GM12878 (cell line): ENCODE measurements at regions not wholly inside any gene's neighbourhood (a gene's known extent, or its start where the extent isn't known, plus 50 kb on each side); places are given as distances from the start of the nearest gene placed in this dataset.

Experiments
- ATAC-seq: fragments of 200-7000 bp; cut with Tn5 transposase; 3 replicates; pipeline ENCODE4 v1.9.1; 2020; ENCODE audit warnings: mild to moderate bottlenecking, moderate library complexity
- BruUV-seq: library from RNA; stranded (reverse); fragments of 400-500 nt; replicated peaks from 2 replicates; lab custom pipeline; 2021; lab: Mats Ljungman, UMichigan
- CTCF ChIA-PET: fragments of 300-600 bp; sonication (Branson Sonifier 250); formaldehyde crosslinking; extraction: SDS; loops from one replicate; lab custom pipeline; 2021; ENCODE audit warnings: inconsistent platforms; lab: Yijun Ruan, JAX
- POLR2A ChIA-PET: fragments of 350-600 bp; formaldehyde crosslinking; extraction: SDS; loops from one replicate; lab custom pipeline; 2021; ENCODE audit warnings: inconsistent platforms; lab: Charles Lee
- RAD21 ChIA-PET: fragments of 300-600 bp; sonication (Branson Sonifier 250); formaldehyde crosslinking; loops from one replicate; lab custom pipeline; 2023; ENCODE audit warnings: antibody characterized with exemption; ENCODE audit not compliant: unreplicated experiment; lab: Charles Lee
- SMC1A ChIA-PET: fragments of 300-600 bp; sonication (Branson Sonifier 250); formaldehyde crosslinking; loops from one replicate; lab custom pipeline; 2023; ENCODE audit not compliant: unreplicated experiment, uncharacterized antibody; lab: Charles Lee
- DNase-seq: peaks from one replicate; pipeline ENCODE4 v3.0.0-alpha.2; 2011; ENCODE audit warnings: low read depth, low spot score
- FAIRE-seq: peaks from 3 replicates; lab custom pipeline; 2011; peaks lifted over from hg19 to GRCh38; lab: Jason Lieb, UNC
- H2AFZ ChIP-seq: 2 replicates; pipeline ENCODE4 v1.6.0; 2011; ENCODE audit warnings: low read depth, low read length, control low read depth; ENCODE audit not compliant: control insufficient read depth
- H3K27ac ChIP-seq: 2 replicates; pipeline ENCODE4 v1.5.1; 2011; ENCODE audit warnings: control low read depth; ENCODE audit not compliant: control insufficient read depth, insufficient read depth
- H3K27me3 ChIP-seq, 2 experiments: replicated peaks in 1 of 2; 2 replicates each; pipeline versions ENCODE4 v1.6.0 to v1.6.1; 2011; ENCODE audit warnings: low read length in 1 of 2; ENCODE audit not compliant: control insufficient read depth in 2 of 2, insufficient read depth in 2 of 2
- H3K36me3 ChIP-seq, 2 experiments: 2 replicates each; pipeline ENCODE4 v1.5.1; 2011; ENCODE audit warnings: low read length in 1 of 2; ENCODE audit not compliant: control insufficient read depth in 2 of 2, insufficient read depth in 2 of 2
- H3K4me1 ChIP-seq: 2 replicates; pipeline ENCODE4 v1.6.1; 2011; ENCODE audit warnings: mild to moderate bottlenecking, low read length, moderate library complexity, mixed read lengths; ENCODE audit not compliant: control insufficient read depth, insufficient read depth
- H3K4me2 ChIP-seq: 2 replicates; pipeline ENCODE4 v1.6.0; 2011; ENCODE audit warnings: control low read depth; ENCODE audit not compliant: control insufficient read depth, insufficient read depth
- H3K4me3 ChIP-seq: fragments of 200-600 bp; sonication (generic); 2 replicates; pipeline ENCODE4 v1.5.1; 2016
- H3K79me2 ChIP-seq: 2 replicates; pipeline ENCODE4 v1.6.0; 2011; ENCODE audit warnings: low read length; ENCODE audit not compliant: control insufficient read depth, insufficient read depth
- H3K9ac ChIP-seq: 2 replicates; pipeline ENCODE4 v1.8.0; 2011; ENCODE audit warnings: low read length, control low read depth, mixed read lengths; ENCODE audit not compliant: control insufficient read depth, insufficient read depth
- H3K9me3 ChIP-seq: replicated peaks from 3 replicates; pipeline ENCODE4 v1.5.1; 2011; ENCODE audit warnings: mild to moderate bottlenecking, low read length; ENCODE audit not compliant: control insufficient read depth, insufficient read depth
- H4K20me1 ChIP-seq: 2 replicates; pipeline ENCODE4 v1.6.0; 2011; ENCODE audit not compliant: control insufficient read depth, insufficient read depth
- BACH1 ChIP-seq: fragments of 450-650 bp; IDR thresholded peaks from 2 replicates; pipeline ENCODE4 v1.6.1; 2017; ENCODE audit warnings: mild to moderate bottlenecking, borderline replicate concordance
- CREM ChIP-seq: IDR thresholded peaks from 2 replicates; pipeline ENCODE4 v1.6.1; 2014; ENCODE audit warnings: antibody characterized with exemption, low read depth
- ESRRA ChIP-seq: IDR thresholded peaks from 2 replicates; pipeline ENCODE4 v1.6.1; 2012; ENCODE audit warnings: mild to moderate bottlenecking, low read length, improper control_type of control experiment
- HDAC2 ChIP-seq: fragments of 200-600 bp; sonication (generic); IDR thresholded peaks from 2 replicates; pipeline ENCODE4 v1.6.1; 2017
- HDAC6 ChIP-seq: fragments of 200-600 bp; sonication (generic); IDR thresholded peaks from one replicate; pipeline ENCODE4 v1.8.0; 2017; ENCODE audit warnings: antibody characterized with exemption; ENCODE audit not compliant: unreplicated experiment
- IRF4 ChIP-seq: IDR thresholded peaks from 2 replicates; pipeline ENCODE4 v1.6.1; 2011; ENCODE audit warnings: low read depth, low read length
- KLF5 ChIP-seq: fragments of 450-650 bp; IDR thresholded peaks from 2 replicates; pipeline ENCODE4 v1.6.1; 2014; ENCODE audit warnings: mild to moderate bottlenecking; ENCODE audit not compliant: partially characterized antibody
- MXI1 ChIP-seq: fragments of 150-350 bp; IDR thresholded peaks from 2 replicates; pipeline ENCODE4 v1.6.1; 2011; ENCODE audit warnings: low read depth, mild to moderate bottlenecking, inconsistent platforms, low read length, improper control_type of control experiment
- RUNX3 ChIP-seq: IDR thresholded peaks from 2 replicates; pipeline ENCODE4 v1.6.1; 2012; ENCODE audit warnings: low read length, inconsistent platforms
- ZNF274 ChIP-seq: IDR thresholded peaks from one replicate; pipeline ENCODE4 v1.8.0; 2011; ENCODE audit not compliant: insufficient read length, insufficient read depth
- ZNF384 ChIP-seq: IDR thresholded peaks from 2 replicates; pipeline ENCODE4 v1.6.1; 2012; ENCODE audit warnings: low read depth, mild to moderate bottlenecking, low read length, improper control_type of control experiment, borderline replicate concordance
- WGBS: methylation state at CpG from one replicate; pipeline ENCODE4 v1.1.6; 2016; ENCODE audit warnings: low lambda C conversion rate; ENCODE audit not compliant: insufficient replicate concordance, insufficient coverage; ENCODE audit errors: missing lambda C conversion rate; 5-methylcytosine and 5-hydroxymethylcytosine counted together
- in situ Hi-C: fragments of 300-500 bp; cut with MboI; formaldehyde crosslinking; loops from 9 replicates; pipeline ENCODE4 v1.14.3; 2018; ENCODE audit warnings: mixed read lengths
- intact Hi-C: fragments of 100-400 bp; cut with micrococcal nuclease; formaldehyde crosslinking; loops from one replicate; pipeline ENCODE4 v1.14.2; 2022; ENCODE audit not compliant: unreplicated experiment
- TF ChIP-seq, protein P1 (sequence below): fragments of 450-650 bp; IDR thresholded peaks from 2 replicates; pipeline ENCODE4 v1.6.1; 2017; ENCODE audit warnings: mild to moderate bottlenecking, moderate library complexity
- TF ChIP-seq, protein P2 (sequence below): IDR thresholded peaks from 2 replicates; pipeline ENCODE4 v1.6.1; 2012; ENCODE audit warnings: improper control_type of control experiment, low read depth, low read length; ENCODE audit not compliant: insufficient replicate concordance

DNA sequence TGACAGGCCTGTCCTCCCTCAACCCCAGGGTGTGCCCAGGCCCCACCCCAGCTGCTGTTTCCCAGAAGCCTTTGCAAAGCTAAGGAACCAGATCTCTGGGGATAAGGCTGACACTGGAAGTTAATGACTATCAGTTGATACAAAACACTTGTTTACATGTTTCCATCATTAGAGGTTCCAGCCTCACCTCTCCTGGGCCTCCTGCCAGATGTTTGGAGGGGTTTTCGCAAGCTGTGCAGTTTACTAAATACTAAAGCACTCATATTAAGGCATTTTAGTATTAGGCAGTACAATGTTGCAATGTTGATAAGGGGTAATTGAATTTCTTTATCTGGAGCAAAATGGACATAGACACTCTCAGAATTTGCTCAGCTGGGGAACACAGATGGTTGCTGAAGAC, 218.7 kb downstream of the INSC start:
- no peaks in the 10 kb centered on the region for H3K36me3 ChIP-seq
- no peaks in the 10 kb centered on the region for H3K27me3 ChIP-seq
- ChIA-PET CTCF (no interaction called here), POLR2A (no interaction called here), RAD21 (no interaction called here), SMC1A (no interaction called here)
- no peak overlapping the region for H3K4me2 ChIP-seq
- ATAC-seq (no peak), DNase-seq (no peak), FAIRE-seq (no peak)
- H3K79me2 ChIP-seq = no peaks in the 10 kb centered on the region
- no peaks in the 10 kb centered on the region for H3K9me3 ChIP-seq
- H3K4me3 ChIP-seq = no peak overlapping the region
- TF ChIP-seq ESRRA = no peak
- no peak for TF ChIP-seq BACH1
- TF ChIP-seq ZNF274 = no peak
- no peak for TF ChIP-seq MXI1
- no peak for TF ChIP-seq ZNF384
- TF ChIP-seq IRF4 = no peak
- TF ChIP-seq HDAC6 = no peak
- TF ChIP-seq, protein P1, sequence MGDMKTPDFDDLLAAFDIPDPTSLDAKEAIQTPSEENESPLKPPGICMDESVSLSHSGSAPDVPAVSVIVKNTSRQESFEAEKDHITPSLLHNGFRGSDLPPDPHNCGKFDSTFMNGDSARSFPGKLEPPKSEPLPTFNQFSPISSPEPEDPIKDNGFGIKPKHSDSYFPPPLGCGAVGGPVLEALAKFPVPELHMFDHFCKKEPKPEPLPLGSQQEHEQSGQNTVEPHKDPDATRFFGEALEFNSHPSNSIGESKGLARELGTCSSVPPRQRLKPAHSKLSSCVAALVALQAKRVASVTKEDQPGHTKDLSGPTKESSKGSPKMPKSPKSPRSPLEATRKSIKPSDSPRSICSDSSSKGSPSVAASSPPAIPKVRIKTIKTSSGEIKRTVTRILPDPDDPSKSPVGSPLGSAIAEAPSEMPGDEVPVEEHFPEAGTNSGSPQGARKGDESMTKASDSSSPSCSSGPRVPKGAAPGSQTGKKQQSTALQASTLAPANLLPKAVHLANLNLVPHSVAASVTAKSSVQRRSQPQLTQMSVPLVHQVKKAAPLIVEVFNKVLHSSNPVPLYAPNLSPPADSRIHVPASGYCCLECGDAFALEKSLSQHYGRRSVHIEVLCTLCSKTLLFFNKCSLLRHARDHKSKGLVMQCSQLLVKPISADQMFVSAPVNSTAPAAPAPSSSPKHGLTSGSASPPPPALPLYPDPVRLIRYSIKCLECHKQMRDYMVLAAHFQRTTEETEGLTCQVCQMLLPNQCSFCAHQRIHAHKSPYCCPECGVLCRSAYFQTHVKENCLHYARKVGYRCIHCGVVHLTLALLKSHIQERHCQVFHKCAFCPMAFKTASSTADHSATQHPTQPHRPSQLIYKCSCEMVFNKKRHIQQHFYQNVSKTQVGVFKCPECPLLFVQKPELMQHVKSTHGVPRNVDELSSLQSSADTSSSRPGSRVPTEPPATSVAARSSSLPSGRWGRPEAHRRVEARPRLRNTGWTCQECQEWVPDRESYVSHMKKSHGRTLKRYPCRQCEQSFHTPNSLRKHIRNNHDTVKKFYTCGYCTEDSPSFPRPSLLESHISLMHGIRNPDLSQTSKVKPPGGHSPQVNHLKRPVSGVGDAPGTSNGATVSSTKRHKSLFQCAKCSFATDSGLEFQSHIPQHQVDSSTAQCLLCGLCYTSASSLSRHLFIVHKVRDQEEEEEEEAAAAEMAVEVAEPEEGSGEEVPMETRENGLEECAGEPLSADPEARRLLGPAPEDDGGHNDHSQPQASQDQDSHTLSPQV = no peak
- no peak for TF ChIP-seq RUNX3
- no peak for TF ChIP-seq HDAC2
- no peak for TF ChIP-seq KLF5
- TF ChIP-seq, protein P2, sequence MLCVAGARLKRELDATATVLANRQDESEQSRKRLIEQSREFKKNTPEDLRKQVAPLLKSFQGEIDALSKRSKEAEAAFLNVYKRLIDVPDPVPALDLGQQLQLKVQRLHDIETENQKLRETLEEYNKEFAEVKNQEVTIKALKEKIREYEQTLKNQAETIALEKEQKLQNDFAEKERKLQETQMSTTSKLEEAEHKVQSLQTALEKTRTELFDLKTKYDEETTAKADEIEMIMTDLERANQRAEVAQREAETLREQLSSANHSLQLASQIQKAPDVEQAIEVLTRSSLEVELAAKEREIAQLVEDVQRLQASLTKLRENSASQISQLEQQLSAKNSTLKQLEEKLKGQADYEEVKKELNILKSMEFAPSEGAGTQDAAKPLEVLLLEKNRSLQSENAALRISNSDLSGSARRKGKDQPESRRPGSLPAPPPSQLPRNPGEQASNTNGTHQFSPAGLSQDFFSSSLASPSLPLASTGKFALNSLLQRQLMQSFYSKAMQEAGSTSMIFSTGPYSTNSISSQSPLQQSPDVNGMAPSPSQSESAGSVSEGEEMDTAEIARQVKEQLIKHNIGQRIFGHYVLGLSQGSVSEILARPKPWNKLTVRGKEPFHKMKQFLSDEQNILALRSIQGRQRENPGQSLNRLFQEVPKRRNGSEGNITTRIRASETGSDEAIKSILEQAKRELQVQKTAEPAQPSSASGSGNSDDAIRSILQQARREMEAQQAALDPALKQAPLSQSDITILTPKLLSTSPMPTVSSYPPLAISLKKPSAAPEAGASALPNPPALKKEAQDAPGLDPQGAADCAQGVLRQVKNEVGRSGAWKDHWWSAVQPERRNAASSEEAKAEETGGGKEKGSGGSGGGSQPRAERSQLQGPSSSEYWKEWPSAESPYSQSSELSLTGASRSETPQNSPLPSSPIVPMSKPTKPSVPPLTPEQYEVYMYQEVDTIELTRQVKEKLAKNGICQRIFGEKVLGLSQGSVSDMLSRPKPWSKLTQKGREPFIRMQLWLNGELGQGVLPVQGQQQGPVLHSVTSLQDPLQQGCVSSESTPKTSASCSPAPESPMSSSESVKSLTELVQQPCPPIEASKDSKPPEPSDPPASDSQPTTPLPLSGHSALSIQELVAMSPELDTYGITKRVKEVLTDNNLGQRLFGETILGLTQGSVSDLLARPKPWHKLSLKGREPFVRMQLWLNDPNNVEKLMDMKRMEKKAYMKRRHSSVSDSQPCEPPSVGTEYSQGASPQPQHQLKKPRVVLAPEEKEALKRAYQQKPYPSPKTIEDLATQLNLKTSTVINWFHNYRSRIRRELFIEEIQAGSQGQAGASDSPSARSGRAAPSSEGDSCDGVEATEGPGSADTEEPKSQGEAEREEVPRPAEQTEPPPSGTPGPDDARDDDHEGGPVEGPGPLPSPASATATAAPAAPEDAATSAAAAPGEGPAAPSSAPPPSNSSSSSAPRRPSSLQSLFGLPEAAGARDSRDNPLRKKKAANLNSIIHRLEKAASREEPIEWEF = no peak
- TF ChIP-seq CREM = no peak
- H3K9ac ChIP-seq = no peak overlapping the region
- no peaks in the 10 kb centered on the region for H4K20me1 ChIP-seq
- H3K4me1 ChIP-seq = no peaks in the 10 kb centered on the region
- in situ Hi-C loops (no loop called here), intact Hi-C loops (no loop called here)
- WGBS = 0% methylated on average over 1 of the region's 1 CpG
- H3K27ac ChIP-seq = no peak overlapping the region
- BruUV-seq = no TSS peak
- no peak overlapping the region for H2AFZ ChIP-seq
